ENCODE measurements at regions not wholly inside any gene's neighbourhood (a gene's known extent, or its start where the extent isn't known, plus 50 kb on each side); places are given as distances from the start of the nearest gene placed in this dataset.

GRCh38 chr3:170784406-170784805, 85.6 kb downstream of the RPL22L1 start (continued):
- TF ChIP-seq SP2 (IDR thresholded peaks at IDR 0.05; ENCODE audit: low read length) = no peak
- no peak for TF ChIP-seq GABPA (IDR thresholded peaks at IDR 0.05; ENCODE audit: borderline replicate concordance, insufficient read depth, low read length)
- no peak for TF ChIP-seq CHD7 (IDR thresholded peaks at IDR 0.05; ENCODE audit: insufficient replicate concordance, low read length)
- TF ChIP-seq RFX5 (IDR thresholded peaks at IDR 0.05; ENCODE audit: borderline replicate concordance, low read depth, low read length) = no peak
- no peak for TF ChIP-seq SUZ12 (IDR thresholded peaks at IDR 0.05; ENCODE audit: low read length)
